C4-2B (cell line): ENCODE measurements at regions not wholly inside any gene's neighbourhood (a gene's known extent, or its start where the extent isn't known, plus 50 kb on each side); places are given as distances from the start of the nearest gene placed in this dataset.

Experiments
- H3K27ac ChIP-seq: fragments of 450-650 bp; 2 replicates; pipeline ENCODE4 v1.5.1; 2017
- ZFX ChIP-seq: fragments of 450-650 bp; IDR thresholded peaks from 2 replicates; pipeline ENCODE4 v1.6.1; 2017
- TF ChIP-seq, protein P1 (sequence below): fragments of 450-650 bp; conservative IDR thresholded peaks from 2 replicates; pipeline ENCODE4 v1.5.1; 2017; ENCODE audit warnings: mild to moderate bottlenecking

DNA sequence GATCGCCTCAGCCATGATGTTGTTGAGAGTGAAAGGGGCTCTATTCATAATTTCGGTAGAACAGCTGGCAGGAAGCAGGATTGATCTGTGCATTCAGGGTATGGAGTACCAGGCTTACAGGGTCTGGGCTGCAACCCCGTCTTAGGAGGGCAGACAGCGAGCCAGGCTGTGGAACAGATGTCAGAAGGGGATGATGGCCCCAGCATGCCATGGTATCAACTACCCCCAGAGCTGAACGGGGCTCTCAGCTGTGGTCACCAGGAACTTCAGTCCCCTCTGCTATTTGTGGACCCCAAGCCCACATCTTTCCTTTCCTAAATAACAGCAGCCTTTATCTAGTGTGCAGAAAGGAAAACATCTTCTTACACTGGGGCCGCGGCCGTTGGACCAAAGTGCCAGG is 422.2 kb upstream of the SALL3 start:
- TF ChIP-seq, protein P1, sequence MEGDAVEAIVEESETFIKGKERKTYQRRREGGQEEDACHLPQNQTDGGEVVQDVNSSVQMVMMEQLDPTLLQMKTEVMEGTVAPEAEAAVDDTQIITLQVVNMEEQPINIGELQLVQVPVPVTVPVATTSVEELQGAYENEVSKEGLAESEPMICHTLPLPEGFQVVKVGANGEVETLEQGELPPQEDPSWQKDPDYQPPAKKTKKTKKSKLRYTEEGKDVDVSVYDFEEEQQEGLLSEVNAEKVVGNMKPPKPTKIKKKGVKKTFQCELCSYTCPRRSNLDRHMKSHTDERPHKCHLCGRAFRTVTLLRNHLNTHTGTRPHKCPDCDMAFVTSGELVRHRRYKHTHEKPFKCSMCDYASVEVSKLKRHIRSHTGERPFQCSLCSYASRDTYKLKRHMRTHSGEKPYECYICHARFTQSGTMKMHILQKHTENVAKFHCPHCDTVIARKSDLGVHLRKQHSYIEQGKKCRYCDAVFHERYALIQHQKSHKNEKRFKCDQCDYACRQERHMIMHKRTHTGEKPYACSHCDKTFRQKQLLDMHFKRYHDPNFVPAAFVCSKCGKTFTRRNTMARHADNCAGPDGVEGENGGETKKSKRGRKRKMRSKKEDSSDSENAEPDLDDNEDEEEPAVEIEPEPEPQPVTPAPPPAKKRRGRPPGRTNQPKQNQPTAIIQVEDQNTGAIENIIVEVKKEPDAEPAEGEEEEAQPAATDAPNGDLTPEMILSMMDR, result no peak
- H3K27ac ChIP-seq, result no peak overlapping the region

DNA sequence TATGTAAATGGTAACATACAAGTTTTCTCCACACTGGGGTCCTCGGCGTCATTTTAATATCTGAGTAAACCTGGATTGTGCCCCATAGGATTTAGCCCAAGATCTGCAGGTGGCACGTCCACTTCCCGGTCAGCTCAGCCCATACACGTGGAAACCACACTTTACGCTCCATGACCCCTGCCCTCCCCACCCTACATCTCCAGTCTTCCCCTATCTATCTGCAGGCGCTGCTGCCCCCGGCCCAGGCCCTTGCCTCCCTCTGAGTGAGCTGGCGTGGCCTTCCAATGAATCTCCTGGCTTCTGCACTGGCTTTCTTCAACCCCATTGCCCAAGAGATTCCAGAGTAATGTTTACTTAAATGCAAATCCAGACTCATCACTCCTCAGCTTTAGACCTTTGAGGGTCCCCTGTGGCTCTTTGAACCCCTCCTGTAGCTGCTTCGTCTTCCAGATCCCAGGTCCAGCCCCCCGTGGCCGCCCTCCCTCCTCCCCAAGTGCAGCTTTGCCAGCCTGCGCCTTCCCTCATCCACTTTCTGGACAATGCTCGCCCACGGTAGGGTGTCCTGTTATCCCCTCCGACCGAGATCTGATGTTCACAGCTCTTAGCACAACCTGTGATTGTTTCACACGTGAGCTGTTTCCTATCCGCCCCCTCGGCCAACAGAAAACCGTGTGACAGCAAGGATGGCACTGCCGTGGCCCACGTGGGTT is 421.4 kb upstream of the SALL3 start:
- TF ChIP-seq ZFX, result no peak
- TF ChIP-seq, protein P1, result no peak
- no peak overlapping the region for H3K27ac ChIP-seq

GRCh38 chr18:78558948-78559347 is 420.7 kb upstream of the SALL3 start:
- TF ChIP-seq ZFX, result no peak
- TF ChIP-seq, protein P1, result no peak

GRCh38 chr18:78559584-78559983 is 420.0 kb upstream of the SALL3 start:
- no peak overlapping the region for H3K27ac ChIP-seq
- TF ChIP-seq ZFX, result no peak
- TF ChIP-seq, protein P1, result no peak

More at GRCh38 chr18:78558948-78559347, 420.7 kb upstream of the SALL3 start:
- H3K27ac ChIP-seq, result no peak overlapping the region

DNA sequence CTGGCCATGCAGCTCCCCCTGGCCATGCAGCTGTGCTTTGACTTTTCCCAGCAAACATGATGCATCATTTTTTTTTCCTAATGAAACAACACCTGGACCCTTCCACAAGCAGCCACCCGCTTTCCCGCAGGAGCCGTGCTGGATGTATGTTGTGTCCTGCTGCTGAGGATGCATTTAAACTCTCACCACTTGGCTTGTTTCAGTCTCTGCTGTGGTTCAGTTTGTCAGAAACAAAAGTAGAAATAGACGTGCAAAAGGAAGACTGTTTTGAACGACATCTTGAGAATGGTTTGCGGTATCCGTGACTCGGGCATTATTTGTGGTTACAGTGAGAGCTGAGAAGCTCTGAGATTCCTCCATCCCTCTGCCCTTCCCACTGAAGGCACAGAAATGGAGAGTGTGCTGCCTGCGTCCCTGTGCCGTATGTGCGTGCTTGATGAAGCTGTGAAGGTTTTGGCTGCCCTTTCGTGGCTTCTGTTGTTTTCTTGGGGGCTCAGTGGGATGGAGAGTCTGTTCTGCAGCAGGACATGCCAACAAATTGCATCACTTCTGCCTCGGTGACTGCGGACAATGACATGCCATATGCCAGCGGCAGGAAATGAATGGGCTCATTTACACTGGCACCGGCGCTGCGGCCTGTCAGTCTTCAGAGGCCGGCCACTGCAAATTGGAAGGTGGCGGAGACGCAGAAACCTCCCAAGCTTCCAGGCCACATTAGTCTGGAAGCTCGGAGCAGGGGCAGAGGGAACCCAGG is 417.7 kb upstream of the SALL3 start:
- TF ChIP-seq, protein P1, result no peak
- no peak for TF ChIP-seq ZFX
- H3K27ac ChIP-seq, result no peak overlapping the region

DNA sequence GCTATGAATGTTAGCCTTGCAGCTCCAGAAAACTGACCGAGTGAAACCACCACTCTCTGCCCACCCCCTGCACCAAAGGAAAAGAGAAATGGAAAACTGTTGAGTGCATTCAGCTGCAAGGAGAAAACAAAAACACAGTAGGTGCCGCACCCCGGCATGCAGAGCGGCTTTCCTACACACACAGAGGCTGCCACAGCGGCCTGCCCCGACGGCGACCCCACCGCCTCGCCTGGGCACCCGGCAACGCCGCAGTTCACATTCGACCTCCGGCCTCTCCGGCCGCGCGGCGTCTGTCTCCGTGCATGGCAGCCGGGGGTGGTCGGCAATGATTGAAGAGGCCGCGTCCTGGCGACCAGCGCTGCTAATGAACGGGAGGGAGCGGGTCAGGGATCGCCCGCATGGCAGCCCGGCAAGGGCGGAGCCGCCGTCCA is 417.1 kb upstream of the SALL3 start:
- no peak overlapping the region for H3K27ac ChIP-seq
- no peak for TF ChIP-seq ZFX
- TF ChIP-seq, protein P1, result no peak

DNA sequence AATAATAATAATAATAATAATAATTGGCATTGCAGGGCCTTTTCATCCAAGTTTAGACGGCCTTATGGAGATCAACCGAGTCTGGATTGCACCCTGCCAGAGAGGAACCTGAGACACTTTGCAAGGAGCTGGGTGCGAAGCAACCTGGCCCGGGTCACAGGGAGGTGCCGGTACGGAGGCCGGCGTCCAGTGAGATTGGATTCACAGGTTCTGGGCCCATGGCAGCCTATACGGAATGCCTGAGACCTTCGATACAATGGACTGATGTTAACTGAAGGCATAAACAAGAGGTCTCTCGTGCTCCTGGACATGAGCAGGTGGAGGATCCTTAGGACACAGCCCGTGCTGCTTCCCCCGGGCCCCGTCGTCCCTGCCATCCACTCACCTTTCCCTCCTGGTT is 416.5 kb upstream of the SALL3 start:
- TF ChIP-seq, protein P1, result no peak
- TF ChIP-seq ZFX, result no peak
- no peak overlapping the region for H3K27ac ChIP-seq
